ENCODE measurements at regions not wholly inside any gene's neighbourhood (a gene's known extent, or its start where the extent isn't known, plus 50 kb on each side); places are given as distances from the start of the nearest gene placed in this dataset.
"Not testable (repeated sequence)": the region's sequence is repeated elsewhere in the genome, so short reads cannot be mapped to it uniquely, and the experiment has no call there.

- DNase-seq: no peak
Observed at GRCh38 chr14:71764701-71765382, 167.4 kb upstream of the RGS6 start.

DNA sequence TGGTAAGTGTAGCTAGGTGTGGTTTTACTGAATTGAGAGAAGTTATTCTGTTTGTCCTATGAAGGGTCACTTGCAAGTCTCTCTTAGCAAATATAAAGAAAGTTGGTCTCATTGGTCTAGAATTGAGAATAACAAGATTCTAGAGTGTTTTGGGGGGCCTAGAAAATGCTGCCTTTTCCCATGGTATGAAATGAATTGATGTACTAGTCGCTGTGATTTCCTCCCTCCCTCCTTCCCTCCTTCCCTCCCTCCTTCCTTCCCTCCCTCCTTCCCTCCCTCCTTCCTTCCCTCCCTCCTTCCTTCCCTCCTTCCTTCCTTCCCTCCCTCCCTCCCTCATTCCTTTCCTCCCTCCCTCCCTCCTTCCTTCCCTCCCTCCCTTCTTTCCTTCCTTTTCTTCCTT, 166.7 kb upstream of the RGS6 start:
- no peak for DNase-seq

DNA sequence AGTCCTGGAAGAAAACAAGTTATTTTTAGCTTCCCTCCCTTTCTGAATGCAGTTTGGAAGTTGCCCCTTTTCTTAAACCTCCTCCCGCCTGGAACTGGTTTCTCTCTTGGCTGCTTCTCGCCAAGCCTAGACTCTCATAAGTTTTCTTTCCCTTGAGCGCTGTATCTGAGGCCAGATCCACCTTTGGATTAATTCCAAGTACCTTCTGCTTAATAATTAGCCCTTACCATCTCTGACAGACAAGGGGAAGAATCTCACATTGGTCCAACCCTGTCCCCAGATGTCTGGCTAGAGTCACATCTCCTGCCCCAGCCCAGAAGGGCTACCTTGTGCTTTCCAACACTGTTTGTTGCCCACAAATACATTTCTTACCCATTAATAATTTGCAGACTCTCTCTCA, 161.8 kb upstream of the RGS6 start:
- DNase-seq: no peak

DNA sequence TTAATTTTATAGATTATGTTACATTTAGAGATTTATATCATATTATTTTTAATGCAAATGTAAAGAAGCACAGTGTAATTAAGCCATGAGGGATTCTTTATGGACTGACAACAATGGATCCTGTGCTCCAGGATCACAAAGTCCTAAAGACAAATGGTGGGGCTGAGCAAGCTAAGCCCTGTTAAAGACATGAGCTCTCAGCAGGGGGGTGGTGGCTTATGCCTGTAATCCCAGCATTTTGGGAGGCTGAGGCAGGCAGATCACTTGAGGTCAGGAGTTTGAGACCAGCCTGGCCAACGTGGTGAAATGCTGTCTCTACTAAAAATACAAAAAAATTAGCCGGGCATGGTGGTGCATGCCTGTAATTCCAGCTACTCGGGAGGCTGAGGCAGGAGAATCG, 160.8 kb upstream of the RGS6 start:
- DNase-seq: not testable (repeated sequence)

DNA sequence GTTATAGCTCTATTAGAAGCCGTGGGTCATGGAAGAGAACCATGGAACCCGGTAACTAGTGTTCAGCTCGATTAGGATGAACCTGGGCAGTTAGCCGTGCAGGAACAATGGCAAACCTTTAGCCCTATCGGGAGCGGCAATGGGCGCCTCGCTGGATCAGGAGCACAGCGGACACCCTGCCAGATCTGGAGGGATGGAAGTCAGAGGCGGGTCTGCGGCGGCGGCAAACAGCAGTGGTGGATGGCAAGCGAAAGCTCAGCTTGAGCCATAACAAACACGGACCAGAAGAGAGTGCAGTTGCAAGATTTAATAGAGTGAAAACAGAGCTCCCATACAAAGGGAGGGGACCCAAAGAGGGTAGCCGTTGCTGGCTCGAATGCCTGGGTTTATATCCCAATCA, 160.2 kb upstream of the RGS6 start:
- not testable (repeated sequence) for DNase-seq

- DNase-seq: no peak
Observed at GRCh38 chr14:71773898-71774481, 158.2 kb upstream of the RGS6 start.

- DNase-seq: no peak
Observed at GRCh38 chr14:71776471-71777360, 155.5 kb upstream of the RGS6 start.

GRCh38 chr14:71780075-71780474, 152.2 kb upstream of the RGS6 start:
- no peak for DNase-seq

GRCh38 chr14:71780822-71781221, 151.4 kb upstream of the RGS6 start:
- no peak for DNase-seq

GRCh38 chr14:71783088-71783487, 149.1 kb upstream of the RGS6 start:
- DNase-seq: no peak

GRCh38 chr14:71783786-71784185, 148.4 kb upstream of the RGS6 start:
- DNase-seq: no peak

DNA sequence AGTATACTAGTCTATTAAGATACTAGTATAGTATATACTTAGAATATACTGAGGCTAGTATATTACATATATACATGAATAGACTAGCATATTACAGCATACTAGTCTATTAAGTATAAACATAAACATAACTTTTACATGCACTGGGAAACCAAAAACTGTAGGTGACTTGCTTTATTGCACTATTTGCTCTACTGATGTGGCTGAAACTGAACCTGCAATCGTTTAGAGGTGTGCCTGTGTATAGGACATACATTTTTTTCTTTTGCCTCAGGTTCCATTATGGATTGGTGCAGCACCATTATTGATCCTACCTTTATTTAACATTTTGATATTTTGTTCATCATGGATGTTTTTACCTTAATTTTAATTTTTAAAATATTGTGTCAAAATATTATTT, 143.2 kb upstream of the RGS6 start:
- DNase-seq: no peak

GRCh38 chr14:71799841-71800240, 132.4 kb upstream of the RGS6 start:
- no peak for DNase-seq

- no peak for DNase-seq
Observed at GRCh38 chr14:71800878-71801277, 131.4 kb upstream of the RGS6 start.

DNA sequence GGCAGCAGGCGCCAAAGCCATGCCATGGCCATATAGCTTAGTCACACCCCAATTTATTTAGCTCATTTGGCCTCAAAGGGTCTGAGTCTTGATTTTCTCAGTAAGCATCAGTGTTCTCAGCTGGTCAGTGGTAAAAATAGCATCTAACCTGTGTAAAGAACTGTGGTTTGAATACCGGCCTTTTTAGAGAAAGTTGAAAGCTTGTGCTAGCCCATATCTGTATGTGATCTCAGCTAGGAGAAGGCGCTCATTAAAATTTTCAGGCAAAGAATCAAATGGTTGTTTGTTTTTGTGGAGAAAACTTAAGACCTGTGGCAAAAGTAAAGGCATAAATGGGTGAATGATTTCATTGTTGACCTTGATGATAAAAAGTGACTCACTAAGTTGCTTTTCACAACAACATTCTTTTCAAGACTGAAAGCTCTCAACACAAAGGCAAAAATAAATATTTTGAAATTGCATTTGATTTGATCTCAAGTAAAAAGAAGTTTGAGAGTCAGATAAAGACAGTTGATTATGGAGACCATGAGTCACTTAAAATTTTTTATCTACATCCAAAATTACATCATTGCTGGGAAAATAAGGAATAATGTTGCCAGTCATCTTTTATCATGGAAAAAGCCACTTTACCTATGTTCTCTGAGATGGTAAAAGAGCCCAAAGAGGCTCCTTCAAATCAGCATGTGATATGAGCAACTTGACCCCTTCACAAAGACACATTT, 128.5 kb upstream of the RGS6 start:
- no peak for DNase-seq

DNA sequence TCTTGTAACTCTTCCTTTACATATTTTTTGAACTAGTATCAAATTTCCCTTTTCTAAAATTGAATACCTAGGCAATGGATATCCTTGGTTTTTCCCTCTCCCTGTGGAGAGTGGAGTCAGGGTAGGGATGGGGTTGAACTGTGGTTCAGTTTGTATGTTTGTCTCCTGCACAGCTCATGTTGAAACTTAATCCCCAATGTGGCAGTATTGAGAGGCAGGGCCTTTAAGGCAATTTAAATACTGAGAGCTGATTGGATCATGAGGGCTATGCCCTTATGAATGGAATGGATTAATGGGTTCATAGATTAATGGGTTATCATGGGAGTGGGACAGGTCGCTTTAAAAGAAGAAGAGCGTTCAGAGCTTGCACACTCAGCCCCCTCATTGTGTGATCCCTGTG, 127.2 kb upstream of the RGS6 start:
- DNase-seq: no peak

GRCh38 chr14:71807049-71807448, 125.2 kb upstream of the RGS6 start:
- not testable (repeated sequence) for DNase-seq

DNA sequence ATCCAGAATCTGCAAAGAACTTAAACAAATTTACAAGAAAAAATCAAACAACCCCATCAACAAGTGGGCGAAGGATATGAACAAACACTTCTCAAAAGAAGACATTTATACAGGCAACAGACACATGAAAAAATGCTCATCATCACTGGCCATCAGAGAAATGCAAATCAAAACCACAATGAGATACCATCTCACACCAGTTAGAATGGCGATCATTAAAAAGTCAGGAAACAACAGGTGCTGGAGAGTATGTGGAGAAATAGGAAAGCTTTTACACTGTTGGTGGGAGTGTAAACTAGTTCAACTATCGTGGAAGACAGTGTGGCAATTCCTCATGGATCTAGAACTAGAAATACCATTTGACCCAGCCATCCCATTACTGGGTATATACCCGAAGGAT, 121.4 kb upstream of the RGS6 start:
- DNase-seq: not testable (repeated sequence)

DNA sequence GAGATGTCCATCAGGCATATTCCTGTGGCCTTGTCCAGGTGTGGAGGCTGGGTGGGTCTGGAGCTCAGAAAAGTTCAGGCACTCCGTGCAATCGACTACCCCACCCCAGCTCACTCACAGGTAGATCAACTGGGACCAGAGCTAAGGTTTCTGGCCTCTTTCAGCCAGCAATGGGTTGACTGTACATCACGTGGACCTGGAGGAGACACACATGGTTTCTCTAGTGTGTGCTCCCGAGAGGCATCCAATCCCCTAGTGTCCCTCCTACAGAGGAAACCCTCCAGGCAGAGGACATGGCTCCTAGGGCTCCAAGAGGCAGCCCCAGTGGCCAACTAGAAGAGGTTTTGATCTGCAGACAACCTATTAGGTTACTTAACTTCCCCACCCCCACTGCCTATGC, 119.5 kb upstream of the RGS6 start:
- DNase-seq: no peak

GRCh38 chr14:71815110-71815509, 117.1 kb upstream of the RGS6 start:
- DNase-seq: no peak

GRCh38 chr14:71824816-71825215, 107.4 kb upstream of the RGS6 start:
- no peak for DNase-seq

GRCh38 chr14:71833476-71833875, 98.8 kb upstream of the RGS6 start:
- DNase-seq: no peak
